GM21381 (cell line): ENCODE measurements at regions not wholly inside any gene's neighbourhood (a gene's known extent, or its start where the extent isn't known, plus 50 kb on each side); places are given as distances from the start of the nearest gene placed in this dataset.
"Not testable (repeated sequence)": the region's sequence is repeated elsewhere in the genome, so short reads cannot be mapped to it uniquely, and the experiment has no call there.

Source experiments
- ATAC-seq: cut with Tn5 transposase; IDR thresholded peaks from one replicate; pipeline ENCODE4 v1.9.1; 2021; ENCODE audit warnings: mild to moderate bottlenecking, moderate library complexity; ENCODE audit not compliant: unreplicated experiment

GRCh38 chr9:21533597-21533996 lies 51.5 kb upstream of the IFNE start:
- ATAC-seq: no peak

DNA sequence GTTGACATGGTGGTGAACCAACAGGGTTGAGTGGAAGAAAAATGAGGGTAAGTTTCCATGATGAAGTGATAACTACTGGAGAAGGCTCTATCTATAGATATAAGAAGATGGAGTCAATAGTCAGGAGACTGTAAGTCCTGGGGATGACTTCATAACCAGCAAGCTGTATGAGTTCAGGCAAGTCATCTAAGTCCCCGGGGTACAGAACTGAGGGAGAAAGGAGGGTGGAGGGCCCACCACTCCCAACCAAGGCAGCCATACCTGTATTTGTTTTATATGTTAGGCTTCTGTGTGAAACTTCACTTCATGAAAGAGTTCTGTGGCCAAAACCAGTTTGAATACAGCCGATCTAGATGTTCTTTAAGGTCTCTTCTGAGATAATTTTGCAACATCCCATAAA lies 53.3 kb upstream of the IFNE start:
- no peak for ATAC-seq

DNA sequence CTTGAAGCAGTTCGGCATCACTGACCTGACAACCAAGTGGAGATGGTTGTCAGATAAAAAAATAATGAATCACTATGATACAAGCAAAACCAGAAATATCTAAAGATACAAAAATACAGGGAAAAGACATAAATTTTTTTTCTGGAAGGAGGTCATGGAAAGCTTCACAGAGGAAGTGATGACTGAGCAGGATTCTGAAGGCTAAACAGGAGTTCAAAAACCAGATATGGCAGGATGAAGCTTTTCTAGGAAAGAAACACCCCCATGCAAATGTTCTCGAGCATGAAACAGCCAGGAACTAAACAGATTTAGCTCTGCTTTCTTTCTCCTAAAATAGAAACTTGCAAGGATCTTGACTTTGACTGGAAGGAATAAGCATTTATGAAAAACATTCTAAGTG lies 60.7 kb upstream of the IFNE start:
- no peak for ATAC-seq

GRCh38 chr9:21543187-21543586 lies 61.1 kb upstream of the IFNE start:
- no peak for ATAC-seq

DNA sequence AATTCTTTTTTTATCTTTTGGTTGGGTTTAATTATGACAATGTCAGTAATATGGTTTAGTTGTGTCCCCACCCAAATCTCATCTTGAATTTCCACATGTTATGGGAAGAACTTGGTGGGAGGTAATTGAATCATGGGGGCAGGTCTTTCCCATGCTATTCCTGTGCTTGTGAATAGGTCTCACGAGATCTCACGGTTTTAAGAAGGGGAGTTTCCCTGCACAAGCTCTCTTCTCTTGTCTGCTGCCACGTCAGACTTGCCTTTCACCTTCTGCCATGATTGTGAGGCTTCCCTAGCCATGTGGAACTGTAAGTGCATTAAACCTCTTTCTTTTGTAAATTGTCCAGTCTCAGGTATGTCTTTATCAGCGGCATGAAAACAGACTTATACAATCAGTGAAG lies 61.7 kb upstream of the IFNE start:
- ATAC-seq: not testable (repeated sequence)

DNA sequence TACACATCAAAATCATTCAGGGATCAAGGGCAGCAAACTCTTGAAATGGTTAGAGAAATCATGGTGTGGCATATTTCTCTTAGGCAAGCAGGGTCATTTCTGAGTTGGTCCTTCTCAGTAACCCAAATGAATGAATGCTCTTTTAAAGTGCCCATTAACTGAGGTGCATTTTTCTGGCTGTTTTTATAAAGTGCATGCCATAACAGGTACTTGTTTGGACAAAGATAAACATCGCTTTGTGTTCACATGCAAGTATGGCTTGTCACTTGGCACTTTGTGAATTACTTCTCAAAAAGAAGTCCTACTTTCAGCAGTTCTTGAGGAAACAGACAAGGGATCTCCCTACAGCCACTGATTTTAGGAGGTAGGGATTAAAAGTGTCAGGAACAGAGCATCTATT lies 64.8 kb upstream of the IFNE start:
- no peak for ATAC-seq

DNA sequence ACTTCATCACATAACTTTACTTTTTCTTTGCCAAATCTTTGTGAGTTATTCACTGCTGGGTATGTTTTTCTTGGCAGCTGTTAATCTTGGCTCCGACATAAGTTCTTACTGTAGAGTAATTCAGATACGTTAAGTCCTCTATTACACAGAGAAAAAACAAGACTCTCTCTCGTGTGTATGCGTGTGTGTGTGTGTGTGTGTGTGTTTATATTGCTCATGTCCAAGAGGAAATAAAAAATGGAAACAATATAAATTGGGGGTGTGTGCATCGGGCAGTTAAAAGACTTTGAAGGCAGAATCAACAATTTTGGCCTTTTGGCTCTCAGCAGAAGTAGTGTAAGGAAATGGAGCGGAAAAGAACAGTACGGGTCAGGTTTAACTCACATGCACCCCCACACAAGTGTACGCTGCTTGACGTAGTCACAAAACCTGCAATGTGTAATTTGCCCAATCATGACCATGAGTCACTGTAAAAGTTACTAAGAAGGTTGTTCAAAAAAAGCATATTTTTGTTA lies 67.2 kb upstream of the IFNE start:
- no peak for ATAC-seq

DNA sequence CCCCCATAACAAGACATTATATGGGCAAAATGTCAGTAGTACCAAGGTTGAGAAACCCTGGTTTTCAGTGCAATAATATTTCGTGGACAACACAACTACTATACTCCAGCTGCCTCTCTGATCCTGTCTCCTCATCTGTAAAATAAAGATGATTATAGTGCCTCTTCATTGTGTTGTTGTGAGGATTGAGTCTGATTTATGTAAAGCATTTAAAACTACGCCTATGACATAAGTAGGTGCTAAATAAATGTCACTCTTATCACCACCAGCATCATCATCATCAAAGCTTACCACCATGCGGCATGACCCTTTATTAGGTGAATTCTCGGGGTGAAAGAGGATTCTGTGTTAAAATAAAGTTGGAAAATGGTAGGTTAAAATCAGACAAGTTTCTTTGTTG lies 67.8 kb upstream of the IFNE start:
- ATAC-seq: no peak

DNA sequence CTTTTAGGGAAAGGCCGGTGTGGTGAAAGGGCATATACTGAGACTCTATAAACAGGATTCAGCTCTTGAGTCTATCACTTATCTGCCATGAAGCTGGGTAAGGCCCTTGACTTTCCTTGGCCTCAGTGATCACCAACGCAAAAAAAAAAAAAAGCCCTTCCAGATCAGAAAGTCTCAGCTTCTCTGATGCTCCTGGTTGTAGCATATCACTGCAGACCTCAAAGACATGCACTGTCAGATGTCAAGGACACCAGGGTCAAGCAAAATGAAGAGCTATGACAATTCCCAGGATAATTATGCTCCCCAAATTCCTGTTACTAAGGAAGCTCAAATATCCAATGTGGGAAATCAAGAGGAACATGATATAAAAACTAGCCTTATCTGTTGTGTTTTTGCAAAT lies 68.3 kb upstream of the IFNE start:
- no peak for ATAC-seq

- ATAC-seq: no peak
Observed at GRCh38 chr9:21551401-21551800, 69.3 kb upstream of the IFNE start.

DNA sequence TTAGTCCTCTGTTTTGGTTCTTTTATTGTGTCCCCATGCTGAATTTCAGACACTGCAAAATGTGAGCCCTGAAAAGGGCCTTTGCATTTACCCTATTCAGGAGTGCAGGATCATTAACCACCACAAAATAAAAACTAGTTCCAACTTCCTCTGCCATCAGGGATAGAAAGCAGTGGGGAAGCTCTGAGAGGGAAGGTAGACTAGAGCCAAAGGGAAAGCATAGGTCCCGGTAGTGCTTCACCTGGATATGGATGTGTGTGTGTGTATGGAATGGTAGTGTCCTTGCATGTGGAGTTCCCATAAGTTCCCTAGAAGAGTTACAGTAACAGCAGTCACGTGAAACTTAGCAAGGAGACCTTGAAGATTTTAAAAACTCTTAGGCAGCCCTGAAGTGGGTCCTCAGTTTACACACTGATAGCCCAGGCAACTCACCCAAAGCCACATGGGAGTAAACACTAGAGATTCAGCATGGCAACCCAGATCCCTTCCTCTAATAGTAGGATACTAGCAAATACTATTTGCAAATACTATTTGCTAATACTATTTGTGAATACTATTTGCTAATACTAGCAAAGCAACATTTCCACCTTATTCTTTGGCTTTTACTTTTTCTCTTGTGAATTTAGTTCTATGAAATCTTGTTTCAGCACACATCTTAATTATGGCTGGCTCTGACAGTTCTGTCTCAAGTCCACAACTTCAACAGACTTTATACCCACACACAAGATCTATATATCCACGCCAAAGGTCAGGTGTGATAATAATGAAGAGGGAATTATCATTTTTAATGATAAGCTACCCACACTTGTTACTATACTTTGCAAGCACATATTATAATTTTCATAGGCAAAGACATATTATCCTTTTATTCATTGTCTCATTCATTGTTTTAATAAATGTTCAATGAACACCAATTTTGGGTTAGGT lies 70.4 kb upstream of the IFNE start:
- no peak for ATAC-seq

DNA sequence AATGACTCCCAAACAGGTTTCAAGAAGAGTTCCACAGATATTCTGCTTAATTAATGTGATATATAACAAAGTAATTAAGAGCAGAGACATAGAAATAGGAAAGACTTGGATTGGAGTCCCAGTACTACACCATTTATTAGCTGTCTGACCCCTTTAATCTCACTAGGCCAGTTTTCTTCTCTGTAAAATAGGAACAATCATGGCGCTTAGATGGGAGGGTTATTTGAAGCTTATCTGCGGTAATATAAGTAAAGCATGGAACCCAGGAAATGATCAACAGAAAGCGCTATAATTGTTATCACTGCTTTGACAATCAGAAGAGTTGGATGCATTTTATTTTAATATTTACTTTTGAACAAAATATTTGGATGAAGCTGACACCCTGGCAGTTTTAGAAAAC lies 71.3 kb upstream of the IFNE start:
- ATAC-seq: no peak

DNA sequence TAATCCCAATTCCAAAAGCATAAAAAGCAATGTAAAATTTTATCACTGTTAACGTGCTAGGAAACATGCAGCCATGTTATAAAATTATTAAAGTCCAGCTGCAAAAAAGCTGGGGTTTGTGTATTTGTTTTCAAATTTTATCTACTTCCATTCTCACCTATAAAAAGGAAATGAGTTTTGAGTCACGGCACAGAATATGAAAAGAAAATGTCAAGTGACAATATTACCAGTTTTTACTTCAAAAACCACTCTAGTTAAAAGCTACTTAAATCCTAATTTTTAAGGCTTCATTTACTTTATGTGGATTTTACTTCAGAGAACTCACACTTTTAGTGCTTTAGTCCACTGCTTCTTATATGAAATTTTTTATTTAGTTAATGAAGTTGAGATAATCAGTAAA lies 72.7 kb upstream of the IFNE start:
- no peak for ATAC-seq

- ATAC-seq: no peak
Observed at GRCh38 chr9:21555911-21556310, 73.8 kb upstream of the IFNE start.

- no peak for ATAC-seq
Observed at GRCh38 chr9:21556581-21557427, 74.7 kb upstream of the IFNE start.

GRCh38 chr9:21557428-21557768 lies 75.3 kb upstream of the IFNE start:
- no peak for ATAC-seq

- no peak for ATAC-seq
Observed at GRCh38 chr9:21558079-21558478, 76.0 kb upstream of the IFNE start.

- peak; percentile 30 for ATAC-seq
Observed at GRCh38 chr9:21558615-21559401, 76.7 kb upstream of the IFNE start.

- ATAC-seq: peak; percentile 72
Observed at GRCh38 chr9:21559402-21560280, 77.5 kb upstream of the IFNE start.

GRCh38 chr9:21560281-21560745 lies 78.2 kb upstream of the IFNE start:
- no peak for ATAC-seq
